ENCODE measurements at regions not wholly inside any gene's neighbourhood (a gene's known extent, or its start where the extent isn't known, plus 50 kb on each side); places are given as distances from the start of the nearest gene placed in this dataset.

- H3K27me3 ChIP-seq (replicated peaks): no peaks in the 10 kb centered on the region
- TF ChIP-seq CTCF (IDR thresholded peaks at IDR 0.05; ENCODE audit: low read depth, low read length, missing control alignments): no peak
- no peaks in the 10 kb centered on the region for H3K36me3 ChIP-seq (replicated peaks)
- no peak overlapping the region for H3K4me3 ChIP-seq (ENCODE audit: low read depth, low read length)
- in situ Hi-C loops (cut with HindIII; ENCODE audit: low pct_ligation_motif_present, low sequenced_read_pairs): no loop called here
- no peak for DNase-seq
- no peak overlapping the region for H3K27ac ChIP-seq
These were observed 79.8 kb downstream of the TMEM270 start for GRCh38 chr7:73940701-73941238.

- DNase-seq: peak; percentile 18
- TF ChIP-seq CTCF (IDR thresholded peaks at IDR 0.05; ENCODE audit: low read depth, low read length, missing control alignments): no peak
- no peak overlapping the region for H3K27ac ChIP-seq
- no peaks in the 10 kb centered on the region for H3K27me3 ChIP-seq (replicated peaks)
- no peaks in the 10 kb centered on the region for H3K36me3 ChIP-seq (replicated peaks)
- H3K4me3 ChIP-seq (ENCODE audit: low read depth, low read length): no peak overlapping the region
- in situ Hi-C loops (cut with HindIII; ENCODE audit: low pct_ligation_motif_present, low sequenced_read_pairs): no loop called here
These were observed 81.0 kb downstream of the TMEM270 start for GRCh38 chr7:73941836-73942551.

GRCh38 chr7:73945022-73945421 lies 83.0 kb upstream of the ELN start:
- Histone ChIP-seq H3K36me3 (replicated peaks) (no peaks in the 10 kb centered on the region), H3K27ac (no peak overlapping the region), H3K4me3 (ENCODE audit: low read depth, low read length) (no peak overlapping the region), H3K27me3 (replicated peaks) (no peaks in the 10 kb centered on the region)
- no peak for TF ChIP-seq CTCF (IDR thresholded peaks at IDR 0.05; ENCODE audit: low read depth, low read length, missing control alignments)
- in situ Hi-C loops (cut with HindIII; ENCODE audit: low pct_ligation_motif_present, low sequenced_read_pairs): no loop called here
- DNase-seq: no peak

GRCh38 chr7:73948287-73948686 lies 79.7 kb upstream of the ELN start:
- in situ Hi-C loops (cut with HindIII; ENCODE audit: low pct_ligation_motif_present, low sequenced_read_pairs): no loop called here
- no peak overlapping the region for H3K4me3 ChIP-seq (ENCODE audit: low read depth, low read length)

GRCh38 chr7:73952266-73952665 lies 75.7 kb upstream of the ELN start:
- no peaks in the 10 kb centered on the region for H3K27me3 ChIP-seq (replicated peaks)
- DNase-seq: no peak
- in situ Hi-C loops (cut with HindIII; ENCODE audit: low pct_ligation_motif_present, low sequenced_read_pairs): no loop called here
- no peaks in the 10 kb centered on the region for H3K36me3 ChIP-seq (replicated peaks)
- TF ChIP-seq CTCF (IDR thresholded peaks at IDR 0.05; ENCODE audit: low read depth, low read length, missing control alignments): no peak
- H3K4me3 ChIP-seq (ENCODE audit: low read depth, low read length): no peak overlapping the region
- no peak overlapping the region for H3K27ac ChIP-seq

More at GRCh38 chr7:73948287-73948686, 79.7 kb upstream of the ELN start:
- H3K36me3 ChIP-seq (replicated peaks): no peaks in the 10 kb centered on the region
- H3K27ac ChIP-seq: no peak overlapping the region
- no peaks in the 10 kb centered on the region for H3K27me3 ChIP-seq (replicated peaks)
- DNase-seq: no peak
- no peak for TF ChIP-seq CTCF (IDR thresholded peaks at IDR 0.05; ENCODE audit: low read depth, low read length, missing control alignments)

GRCh38 chr7:73954181-73954580 lies 73.8 kb upstream of the ELN start:
- no peaks in the 10 kb centered on the region for H3K27me3 ChIP-seq (replicated peaks)
- H3K36me3 ChIP-seq (replicated peaks): no peaks in the 10 kb centered on the region
- in situ Hi-C loops (cut with HindIII; ENCODE audit: low pct_ligation_motif_present, low sequenced_read_pairs): no loop called here
- DNase-seq: no peak
- H3K4me3 ChIP-seq (ENCODE audit: low read depth, low read length): no peak overlapping the region
- no peak overlapping the region for H3K27ac ChIP-seq
- TF ChIP-seq CTCF (IDR thresholded peaks at IDR 0.05; ENCODE audit: low read depth, low read length, missing control alignments): no peak
